Neural progenitor cell (in vitro differentiated cells): ENCODE measurements at regions not wholly inside any gene's neighbourhood (a gene's known extent, or its start where the extent isn't known, plus 50 kb on each side); places are given as distances from the start of the nearest gene placed in this dataset.

Experiments used
- EZH2 ChIP-seq: fragments of 200-600 bp; sonication (generic); IDR thresholded peaks from 2 replicates; pipeline ENCODE4 v1.6.1; 2017; ENCODE audit warnings: antibody characterized with exemption, mild to moderate bottlenecking, moderate library complexity
- TF ChIP-seq, protein P1 (sequence below): fragments of 200-600 bp; sonication (generic); IDR thresholded peaks from 2 replicates; pipeline ENCODE4 v1.5.1; 2017; ENCODE audit warnings: antibody characterized with exemption, mild to moderate bottlenecking

DNA sequence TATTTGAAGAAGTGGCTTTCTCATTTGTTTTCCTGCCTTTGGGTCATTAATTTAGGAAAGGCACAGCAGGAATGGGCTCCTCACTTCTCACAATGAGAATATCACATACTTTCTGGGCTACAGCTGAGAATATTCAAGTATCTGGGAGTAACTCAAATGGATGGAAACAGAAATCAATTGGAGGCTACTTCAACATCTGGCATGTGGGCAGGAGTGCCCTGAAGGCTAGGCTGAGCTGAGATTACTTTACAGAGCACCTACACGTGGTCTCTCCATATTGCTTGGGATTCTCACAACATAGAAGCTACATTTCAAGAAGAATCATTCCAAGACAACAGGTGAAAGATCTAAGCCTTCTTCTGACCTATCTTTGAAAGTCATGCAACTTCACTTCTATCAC, 325.4 kb downstream of the PID1 start:
- TF ChIP-seq, protein P1, sequence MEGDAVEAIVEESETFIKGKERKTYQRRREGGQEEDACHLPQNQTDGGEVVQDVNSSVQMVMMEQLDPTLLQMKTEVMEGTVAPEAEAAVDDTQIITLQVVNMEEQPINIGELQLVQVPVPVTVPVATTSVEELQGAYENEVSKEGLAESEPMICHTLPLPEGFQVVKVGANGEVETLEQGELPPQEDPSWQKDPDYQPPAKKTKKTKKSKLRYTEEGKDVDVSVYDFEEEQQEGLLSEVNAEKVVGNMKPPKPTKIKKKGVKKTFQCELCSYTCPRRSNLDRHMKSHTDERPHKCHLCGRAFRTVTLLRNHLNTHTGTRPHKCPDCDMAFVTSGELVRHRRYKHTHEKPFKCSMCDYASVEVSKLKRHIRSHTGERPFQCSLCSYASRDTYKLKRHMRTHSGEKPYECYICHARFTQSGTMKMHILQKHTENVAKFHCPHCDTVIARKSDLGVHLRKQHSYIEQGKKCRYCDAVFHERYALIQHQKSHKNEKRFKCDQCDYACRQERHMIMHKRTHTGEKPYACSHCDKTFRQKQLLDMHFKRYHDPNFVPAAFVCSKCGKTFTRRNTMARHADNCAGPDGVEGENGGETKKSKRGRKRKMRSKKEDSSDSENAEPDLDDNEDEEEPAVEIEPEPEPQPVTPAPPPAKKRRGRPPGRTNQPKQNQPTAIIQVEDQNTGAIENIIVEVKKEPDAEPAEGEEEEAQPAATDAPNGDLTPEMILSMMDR = no peak
- no peak for TF ChIP-seq EZH2
